OCI-LY1 (cell line): ENCODE measurements at regions not wholly inside any gene's neighbourhood (a gene's known extent, or its start where the extent isn't known, plus 50 kb on each side); places are given as distances from the start of the nearest gene placed in this dataset.

Experiments used
- EZH2 ChIP-seq: fragments of 200-600 bp; sonication (generic), shearing (Covaris generic); IDR thresholded peaks from 2 replicates; pipeline ENCODE4 v1.8.0; 2017; ENCODE audit warnings: borderline replicate concordance, mixed run types, mild to moderate bottlenecking, antibody characterized with exemption, low read length, moderate library complexity, mixed read lengths
- TF ChIP-seq, protein P1 (sequence below): fragments of 200-600 bp; sonication (generic), shearing (Covaris generic); IDR thresholded peaks from 2 replicates; pipeline ENCODE4 v1.5.1; 2017; ENCODE audit warnings: mild to moderate bottlenecking, antibody characterized with exemption, low read length, moderate library complexity, mixed read lengths

DNA sequence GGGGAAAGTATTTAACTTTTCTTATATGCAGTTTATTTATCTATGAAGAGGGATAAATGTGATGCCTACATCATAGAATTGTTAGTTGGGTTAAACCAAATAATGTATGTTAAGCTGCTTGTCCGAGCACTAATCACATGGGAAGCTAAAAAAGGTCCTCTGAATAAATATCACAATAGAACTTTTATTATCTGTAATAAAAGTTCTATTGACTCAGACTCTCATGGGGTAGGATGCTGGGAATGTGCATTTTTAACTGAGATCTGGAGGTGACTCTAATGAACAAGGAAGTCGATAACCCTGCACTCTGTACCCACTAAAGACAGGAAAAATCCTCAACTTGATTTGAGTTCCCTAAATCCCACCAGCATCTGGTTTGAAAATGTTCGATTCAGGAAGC lies 205.9 kb upstream of the IL12B start:
- TF ChIP-seq, protein P1, sequence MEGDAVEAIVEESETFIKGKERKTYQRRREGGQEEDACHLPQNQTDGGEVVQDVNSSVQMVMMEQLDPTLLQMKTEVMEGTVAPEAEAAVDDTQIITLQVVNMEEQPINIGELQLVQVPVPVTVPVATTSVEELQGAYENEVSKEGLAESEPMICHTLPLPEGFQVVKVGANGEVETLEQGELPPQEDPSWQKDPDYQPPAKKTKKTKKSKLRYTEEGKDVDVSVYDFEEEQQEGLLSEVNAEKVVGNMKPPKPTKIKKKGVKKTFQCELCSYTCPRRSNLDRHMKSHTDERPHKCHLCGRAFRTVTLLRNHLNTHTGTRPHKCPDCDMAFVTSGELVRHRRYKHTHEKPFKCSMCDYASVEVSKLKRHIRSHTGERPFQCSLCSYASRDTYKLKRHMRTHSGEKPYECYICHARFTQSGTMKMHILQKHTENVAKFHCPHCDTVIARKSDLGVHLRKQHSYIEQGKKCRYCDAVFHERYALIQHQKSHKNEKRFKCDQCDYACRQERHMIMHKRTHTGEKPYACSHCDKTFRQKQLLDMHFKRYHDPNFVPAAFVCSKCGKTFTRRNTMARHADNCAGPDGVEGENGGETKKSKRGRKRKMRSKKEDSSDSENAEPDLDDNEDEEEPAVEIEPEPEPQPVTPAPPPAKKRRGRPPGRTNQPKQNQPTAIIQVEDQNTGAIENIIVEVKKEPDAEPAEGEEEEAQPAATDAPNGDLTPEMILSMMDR, result no peak
- TF ChIP-seq EZH2, result no peak
